Glutamatergic neuron (in vitro differentiated cells): ENCODE measurements at regions not wholly inside any gene's neighbourhood (a gene's known extent, or its start where the extent isn't known, plus 50 kb on each side); places are given as distances from the start of the nearest gene placed in this dataset.
A peak's percentile ranks its signal among the peaks of the same experiment; 100 is the strongest.

ENCODE experiments used
- DNase-seq: peaks from one replicate; pipeline ENCODE4 v3.0.0; 2022
- H3K27ac Mint-ChIP-seq: one replicate; pipeline ENCODE4 v1.8.0; 2020; ENCODE audit warnings: mild to moderate bottlenecking, mixed read lengths, inconsistent platforms; ENCODE audit not compliant: unreplicated experiment
- H3K27me3 Mint-ChIP-seq: one replicate; pipeline ENCODE4 v1.8.0; 2020; ENCODE audit warnings: mild to moderate bottlenecking, moderate library complexity, mixed read lengths, inconsistent platforms; ENCODE audit not compliant: unreplicated experiment
- H3K36me3 Mint-ChIP-seq: one replicate; pipeline ENCODE4 v1.8.0; 2020; ENCODE audit warnings: mild to moderate bottlenecking, mixed read lengths, inconsistent platforms; ENCODE audit not compliant: unreplicated experiment
- H3K4me1 Mint-ChIP-seq: one replicate; pipeline ENCODE4 v1.8.0; 2020; ENCODE audit warnings: mild to moderate bottlenecking, low read depth, mixed read lengths, inconsistent platforms; ENCODE audit not compliant: unreplicated experiment
- H3K4me3 Mint-ChIP-seq: one replicate; pipeline ENCODE4 v1.8.0; 2020; ENCODE audit warnings: mild to moderate bottlenecking, mixed read lengths, inconsistent platforms; ENCODE audit not compliant: unreplicated experiment
- H3K9me3 Mint-ChIP-seq: one replicate; pipeline ENCODE4 v1.8.0; 2020; ENCODE audit warnings: mild to moderate bottlenecking, moderate library complexity, mixed read lengths, inconsistent platforms; ENCODE audit not compliant: unreplicated experiment
- TF ChIP-seq, protein P1 (sequence below): fragments of 200-600 bp; sonication (generic); IDR thresholded peaks from one replicate; pipeline ENCODE4 v1.5.0; 2021; ENCODE audit not compliant: partially characterized antibody, unreplicated experiment

DNA sequence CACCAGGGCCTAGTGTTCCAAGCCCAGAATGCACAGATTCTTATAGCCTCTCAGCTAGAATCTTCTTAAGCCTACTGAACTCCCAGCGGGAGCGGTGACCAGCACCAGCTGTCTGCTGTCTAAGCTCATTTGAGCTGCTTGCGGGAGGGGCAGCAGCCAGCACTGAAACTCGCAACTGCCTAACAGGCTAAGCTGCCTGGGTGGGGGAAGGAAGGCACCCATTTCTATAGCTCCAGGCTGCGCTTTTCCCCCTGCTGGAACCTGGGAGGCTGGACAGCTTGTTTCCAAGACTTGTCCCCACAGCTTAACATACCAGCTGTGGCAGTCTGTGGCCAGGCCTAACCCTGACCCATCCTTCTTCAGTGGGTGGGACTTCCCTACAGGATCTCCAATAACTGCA is 512.9 kb downstream of the EFNA5 start:
- Mint-ChIP-seq H3K4me1 (peaks cover 33% of the 10 kb centered on the region), H3K27me3 (peaks cover 3% of the 10 kb centered on the region), H3K9me3 (peaks cover 12% of the 10 kb centered on the region), H3K27ac (peak overlapping the region; percentile 74), H3K4me3 (no peak overlapping the region), H3K36me3 (peaks cover 13% of the 10 kb centered on the region)
- peak; percentile 62 for DNase-seq
- TF ChIP-seq, protein P1, sequence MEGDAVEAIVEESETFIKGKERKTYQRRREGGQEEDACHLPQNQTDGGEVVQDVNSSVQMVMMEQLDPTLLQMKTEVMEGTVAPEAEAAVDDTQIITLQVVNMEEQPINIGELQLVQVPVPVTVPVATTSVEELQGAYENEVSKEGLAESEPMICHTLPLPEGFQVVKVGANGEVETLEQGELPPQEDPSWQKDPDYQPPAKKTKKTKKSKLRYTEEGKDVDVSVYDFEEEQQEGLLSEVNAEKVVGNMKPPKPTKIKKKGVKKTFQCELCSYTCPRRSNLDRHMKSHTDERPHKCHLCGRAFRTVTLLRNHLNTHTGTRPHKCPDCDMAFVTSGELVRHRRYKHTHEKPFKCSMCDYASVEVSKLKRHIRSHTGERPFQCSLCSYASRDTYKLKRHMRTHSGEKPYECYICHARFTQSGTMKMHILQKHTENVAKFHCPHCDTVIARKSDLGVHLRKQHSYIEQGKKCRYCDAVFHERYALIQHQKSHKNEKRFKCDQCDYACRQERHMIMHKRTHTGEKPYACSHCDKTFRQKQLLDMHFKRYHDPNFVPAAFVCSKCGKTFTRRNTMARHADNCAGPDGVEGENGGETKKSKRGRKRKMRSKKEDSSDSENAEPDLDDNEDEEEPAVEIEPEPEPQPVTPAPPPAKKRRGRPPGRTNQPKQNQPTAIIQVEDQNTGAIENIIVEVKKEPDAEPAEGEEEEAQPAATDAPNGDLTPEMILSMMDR, result no peak

GRCh38 chr5:107155707-107156106 is 515.0 kb downstream of the EFNA5 start:
- peaks cover 10% of the 10 kb centered on the region for H3K36me3 Mint-ChIP-seq
- H3K27me3 Mint-ChIP-seq, result peaks cover 3% of the 10 kb centered on the region
- DNase-seq, result no peak
- H3K9me3 Mint-ChIP-seq, result peaks cover 11% of the 10 kb centered on the region
- H3K4me1 Mint-ChIP-seq, result peaks cover 43% of the 10 kb centered on the region
- no peak overlapping the region for H3K4me3 Mint-ChIP-seq
- TF ChIP-seq, protein P1, result no peak
- peak overlapping the region; percentile 46 for H3K27ac Mint-ChIP-seq

DNA sequence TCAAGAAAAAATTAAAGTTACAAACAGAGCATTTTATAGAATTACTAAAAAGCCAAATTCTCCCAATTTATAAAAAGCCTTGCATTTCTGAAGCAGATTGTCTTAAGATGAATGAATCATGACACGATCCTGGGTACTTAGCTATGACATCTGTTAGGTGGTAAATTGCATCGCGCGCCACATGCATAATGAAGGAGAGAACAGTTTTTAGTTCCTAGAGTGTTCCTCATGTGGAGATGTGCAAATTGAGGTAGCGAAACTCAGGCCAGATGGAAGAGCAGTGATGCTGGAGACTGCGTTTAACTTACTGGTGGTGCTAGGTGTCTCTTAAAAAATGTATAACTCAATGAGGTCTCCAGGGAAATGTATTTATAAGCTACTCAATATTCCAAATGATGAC is 516.1 kb downstream of the EFNA5 start:
- TF ChIP-seq, protein P1, result no peak
- Mint-ChIP-seq H3K36me3 (no peaks in the 10 kb centered on the region), H3K27me3 (peaks cover 3% of the 10 kb centered on the region), H3K27ac (peak overlapping the region; percentile 88), H3K4me1 (peaks cover 48% of the 10 kb centered on the region), H3K4me3 (peak overlapping the region; percentile 28), H3K9me3 (peaks cover 4% of the 10 kb centered on the region)
- peak; percentile 22 for DNase-seq

DNA sequence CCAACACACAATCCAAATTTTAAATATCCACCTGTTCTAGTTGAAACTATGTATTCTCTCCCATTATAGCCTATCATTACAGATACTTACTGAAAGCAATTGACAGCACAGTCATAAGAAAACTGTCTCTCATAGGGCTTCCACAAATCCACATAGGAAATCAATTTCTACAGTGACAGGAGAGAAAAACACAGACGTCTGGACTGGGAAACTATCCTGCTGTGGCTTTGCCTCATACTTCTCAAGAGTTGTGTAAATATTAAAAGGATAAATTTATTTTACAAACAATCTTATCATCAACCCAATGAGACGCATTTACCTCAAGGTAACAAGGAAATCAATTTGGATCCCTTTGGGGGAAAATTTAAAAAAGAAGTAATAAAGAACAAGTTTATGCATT is 517.5 kb downstream of the EFNA5 start:
- H3K27me3 Mint-ChIP-seq, result peaks cover 2% of the 10 kb centered on the region
- H3K27ac Mint-ChIP-seq, result peak overlapping the region; percentile 88
- DNase-seq, result no peak
- H3K4me1 Mint-ChIP-seq, result peaks cover 52% of the 10 kb centered on the region
- TF ChIP-seq, protein P1, result no peak
- no peaks in the 10 kb centered on the region for H3K36me3 Mint-ChIP-seq
- H3K9me3 Mint-ChIP-seq, result peaks cover 4% of the 10 kb centered on the region
- peak overlapping the region; percentile 76 for H3K4me3 Mint-ChIP-seq

DNA sequence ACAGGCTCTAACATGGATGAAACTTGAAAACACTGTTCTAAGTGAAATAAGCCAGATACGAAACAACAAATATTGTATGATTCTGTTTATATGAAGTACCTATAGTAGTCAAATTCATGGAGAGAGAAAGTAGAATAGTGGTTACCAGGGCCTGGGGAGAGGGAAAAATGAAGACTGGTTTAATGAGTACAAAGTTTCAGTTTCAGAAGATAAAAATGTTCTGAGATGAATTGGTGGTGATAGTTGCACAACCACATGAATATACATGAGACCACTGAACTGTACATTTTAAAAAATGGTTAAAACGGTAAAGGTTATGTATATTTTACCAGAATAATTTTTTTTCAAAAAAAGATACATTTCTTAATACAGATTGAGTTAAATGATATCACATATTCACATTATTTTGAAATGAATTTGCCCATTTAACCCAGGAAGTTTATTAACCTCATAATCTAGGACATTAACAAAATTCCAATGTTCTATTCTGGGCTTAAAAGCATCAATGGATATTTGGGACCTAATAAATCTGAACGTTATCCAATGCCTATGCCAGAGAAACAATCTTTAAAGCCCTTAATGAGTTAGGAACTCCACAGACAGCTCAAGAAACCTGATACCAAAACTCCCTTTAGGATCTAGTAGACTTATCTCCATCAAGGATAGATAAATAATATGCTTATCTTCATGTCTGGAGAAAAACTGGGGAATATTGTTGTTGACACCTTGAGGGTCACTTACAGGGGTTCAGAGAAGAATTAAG is 521.3 kb downstream of the EFNA5 start:
- Mint-ChIP-seq H3K27ac (no peak overlapping the region), H3K27me3 (no peaks in the 10 kb centered on the region), H3K36me3 (no peaks in the 10 kb centered on the region), H3K4me3 (no peak overlapping the region), H3K9me3 (no peaks in the 10 kb centered on the region), H3K4me1 (peaks cover 38% of the 10 kb centered on the region)
- TF ChIP-seq, protein P1, result no peak
- no peak for DNase-seq
